GM10266 (cell line): ENCODE measurements at regions not wholly inside any gene's neighbourhood (a gene's known extent, or its start where the extent isn't known, plus 50 kb on each side); places are given as distances from the start of the nearest gene placed in this dataset.

Experiments used
- DNase-seq: peaks from one replicate; pipeline ENCODE4 v3.0.0; 2012; ENCODE audit errors: extremely low spot score
- TF ChIP-seq, protein P1 (sequence below): IDR thresholded peaks from 2 replicates; pipeline ENCODE4 v1.5.1; 2012; ENCODE audit warnings: mild to moderate bottlenecking, low read depth; ENCODE audit not compliant: control insufficient read depth, insufficient read depth; ENCODE audit errors: missing control alignments

DNA sequence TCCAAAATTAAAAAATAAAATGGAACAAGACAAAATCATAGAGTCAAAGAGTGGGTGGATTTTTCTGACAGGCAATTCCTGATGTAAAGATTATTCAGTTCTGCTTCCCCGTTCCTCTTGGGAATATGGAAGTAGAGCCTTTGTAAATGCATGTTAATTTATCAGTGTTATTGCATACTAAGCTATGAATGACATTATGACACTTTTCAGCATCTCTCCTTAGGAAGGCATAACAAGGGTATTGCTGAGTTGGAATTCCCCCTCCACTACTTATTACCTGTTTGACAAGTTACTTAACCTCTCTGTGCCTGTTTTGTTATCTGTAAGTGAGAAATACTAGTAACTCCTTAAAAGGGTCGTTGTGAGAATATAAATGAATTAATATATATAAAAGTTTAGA is 640.4 kb downstream of the LMO4 start:
- DNase-seq = no peak
- TF ChIP-seq, protein P1, sequence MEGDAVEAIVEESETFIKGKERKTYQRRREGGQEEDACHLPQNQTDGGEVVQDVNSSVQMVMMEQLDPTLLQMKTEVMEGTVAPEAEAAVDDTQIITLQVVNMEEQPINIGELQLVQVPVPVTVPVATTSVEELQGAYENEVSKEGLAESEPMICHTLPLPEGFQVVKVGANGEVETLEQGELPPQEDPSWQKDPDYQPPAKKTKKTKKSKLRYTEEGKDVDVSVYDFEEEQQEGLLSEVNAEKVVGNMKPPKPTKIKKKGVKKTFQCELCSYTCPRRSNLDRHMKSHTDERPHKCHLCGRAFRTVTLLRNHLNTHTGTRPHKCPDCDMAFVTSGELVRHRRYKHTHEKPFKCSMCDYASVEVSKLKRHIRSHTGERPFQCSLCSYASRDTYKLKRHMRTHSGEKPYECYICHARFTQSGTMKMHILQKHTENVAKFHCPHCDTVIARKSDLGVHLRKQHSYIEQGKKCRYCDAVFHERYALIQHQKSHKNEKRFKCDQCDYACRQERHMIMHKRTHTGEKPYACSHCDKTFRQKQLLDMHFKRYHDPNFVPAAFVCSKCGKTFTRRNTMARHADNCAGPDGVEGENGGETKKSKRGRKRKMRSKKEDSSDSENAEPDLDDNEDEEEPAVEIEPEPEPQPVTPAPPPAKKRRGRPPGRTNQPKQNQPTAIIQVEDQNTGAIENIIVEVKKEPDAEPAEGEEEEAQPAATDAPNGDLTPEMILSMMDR = no peak

DNA sequence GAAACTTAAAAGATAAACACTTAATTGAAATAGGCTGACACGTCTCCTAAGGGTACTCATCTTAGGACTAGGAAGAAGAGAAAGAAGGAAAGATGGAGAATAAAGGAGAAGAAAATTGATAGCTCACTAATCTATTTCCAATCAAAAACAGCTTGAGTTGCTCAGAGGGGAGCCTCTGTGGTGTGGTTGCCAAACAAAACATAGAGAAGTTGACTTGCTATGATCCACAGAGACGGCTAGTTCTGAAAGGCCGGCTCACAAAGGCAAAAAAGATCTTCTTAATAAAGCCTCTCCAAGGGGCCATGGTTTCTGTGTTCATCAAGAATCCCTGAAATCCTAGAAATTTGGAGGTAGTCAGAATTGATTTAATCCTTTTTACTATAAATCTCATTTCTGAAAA is 644.1 kb downstream of the LMO4 start:
- DNase-seq = no peak
- TF ChIP-seq, protein P1 = no peak

DNA sequence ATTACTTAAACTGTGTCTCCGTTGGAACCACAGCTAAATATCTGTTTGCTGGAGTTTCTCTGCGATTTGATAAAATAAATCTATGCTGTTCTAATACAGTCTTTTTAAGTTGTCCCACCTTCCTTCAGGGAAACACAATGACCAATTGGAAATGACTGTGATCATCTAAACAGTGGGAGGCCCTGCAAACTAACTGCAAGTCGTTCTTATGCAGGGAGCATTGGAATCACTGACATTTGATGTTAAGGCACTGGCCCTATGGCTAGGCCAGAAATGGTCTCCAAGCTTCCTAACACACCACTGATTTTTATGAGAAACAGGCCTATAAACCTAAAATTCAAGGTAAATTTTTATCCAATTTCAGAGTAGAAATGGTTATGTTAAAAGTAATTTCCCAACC is 645.2 kb downstream of the LMO4 start:
- no peak for DNase-seq
- TF ChIP-seq, protein P1 = no peak

DNA sequence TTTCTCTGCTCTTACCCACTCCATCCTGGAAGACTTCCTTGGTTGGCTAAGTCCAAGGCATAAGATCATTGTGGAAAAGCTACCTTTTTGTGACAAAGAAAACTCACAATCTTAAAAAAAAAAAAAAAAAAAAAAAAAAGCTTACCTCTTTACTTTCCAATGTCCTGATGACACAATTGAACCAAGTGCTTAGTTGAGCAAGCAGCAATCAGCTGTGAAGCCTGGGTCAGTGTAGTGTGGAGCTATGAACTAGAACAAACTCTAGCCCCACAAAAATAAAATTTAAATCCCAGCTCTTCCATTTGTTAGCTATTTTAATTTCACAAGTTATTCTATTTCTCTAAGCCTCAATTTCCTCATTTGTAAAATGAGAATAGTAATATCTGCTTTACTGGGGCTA is 647.6 kb downstream of the LMO4 start:
- no peak for DNase-seq
- TF ChIP-seq, protein P1 = no peak

DNA sequence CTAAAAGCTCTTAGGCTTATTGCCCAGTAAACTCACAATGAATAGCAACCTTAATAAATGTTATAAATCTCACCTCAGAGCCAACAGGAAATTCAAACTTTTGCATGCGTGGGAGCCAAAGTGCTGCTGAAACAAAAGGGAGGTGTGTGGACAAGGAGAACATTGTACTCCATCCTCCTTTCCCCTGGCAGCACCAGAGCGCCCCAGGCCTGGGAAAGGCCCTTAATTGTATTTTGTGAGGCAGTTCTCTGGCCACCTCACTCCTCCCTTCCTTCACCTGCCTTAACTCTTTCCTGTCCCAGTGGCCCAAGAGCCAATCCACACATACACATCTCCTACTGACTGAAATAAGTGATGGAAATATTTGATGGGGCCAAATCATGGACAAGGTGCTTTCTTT is 648.5 kb downstream of the LMO4 start:
- TF ChIP-seq, protein P1 = no peak
- no peak for DNase-seq

DNA sequence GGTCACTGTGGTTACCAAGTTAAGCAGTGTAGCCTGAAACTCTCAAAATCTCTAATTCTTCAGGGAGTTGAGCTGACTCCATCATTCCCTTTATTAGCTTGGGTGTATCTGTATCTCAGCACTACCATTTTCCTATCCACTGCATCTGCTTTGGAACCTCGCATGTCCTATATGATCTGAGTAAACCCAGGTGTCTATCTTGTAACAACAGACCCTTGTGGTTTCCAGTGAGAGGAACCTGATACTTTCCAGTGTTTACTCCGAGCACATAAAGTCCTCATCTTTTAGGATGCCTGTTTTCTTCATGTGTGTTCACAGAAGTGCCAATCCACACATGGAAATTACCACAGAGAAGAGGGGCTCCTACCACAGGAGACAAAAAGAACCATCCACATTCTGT is 650.4 kb downstream of the LMO4 start:
- no peak for DNase-seq
- TF ChIP-seq, protein P1 = no peak

DNA sequence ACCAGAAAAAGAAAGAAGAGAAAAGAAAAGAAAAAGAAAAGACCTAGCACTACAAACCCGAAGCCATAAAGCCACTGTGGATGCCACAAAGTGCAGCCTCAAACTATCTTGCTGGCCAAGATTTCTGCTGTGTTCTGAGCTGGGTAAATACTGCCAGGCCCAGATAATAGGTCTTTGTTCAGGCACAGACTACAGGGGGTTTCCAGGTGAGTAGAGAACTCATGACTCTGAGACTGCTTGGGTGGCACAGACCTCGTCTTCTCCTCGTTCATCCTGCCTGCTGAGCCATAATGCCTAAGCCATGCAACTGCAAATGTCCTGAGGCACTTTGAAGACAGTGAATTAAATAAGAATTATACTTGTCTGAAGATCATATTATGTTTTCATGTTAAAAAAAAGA is 651.8 kb downstream of the LMO4 start:
- no peak for DNase-seq
- TF ChIP-seq, protein P1 = no peak
